Muscle of back (tissue), 3 donors: ENCODE measurements at regions not wholly inside any gene's neighbourhood (a gene's known extent, or its start where the extent isn't known, plus 50 kb on each side); places are given as distances from the start of the nearest gene placed in this dataset.

Experiments
- DNase-seq, 3 donors: peaks; one replicate each; pipeline versions ENCODE4 v3.0.0 to v3.0.0-alpha.2; 2013

GRCh38 chr2:20560011-20560410 lies 90.9 kb downstream of the HS1BP3 start:
- DNase-seq = no peak

DNA sequence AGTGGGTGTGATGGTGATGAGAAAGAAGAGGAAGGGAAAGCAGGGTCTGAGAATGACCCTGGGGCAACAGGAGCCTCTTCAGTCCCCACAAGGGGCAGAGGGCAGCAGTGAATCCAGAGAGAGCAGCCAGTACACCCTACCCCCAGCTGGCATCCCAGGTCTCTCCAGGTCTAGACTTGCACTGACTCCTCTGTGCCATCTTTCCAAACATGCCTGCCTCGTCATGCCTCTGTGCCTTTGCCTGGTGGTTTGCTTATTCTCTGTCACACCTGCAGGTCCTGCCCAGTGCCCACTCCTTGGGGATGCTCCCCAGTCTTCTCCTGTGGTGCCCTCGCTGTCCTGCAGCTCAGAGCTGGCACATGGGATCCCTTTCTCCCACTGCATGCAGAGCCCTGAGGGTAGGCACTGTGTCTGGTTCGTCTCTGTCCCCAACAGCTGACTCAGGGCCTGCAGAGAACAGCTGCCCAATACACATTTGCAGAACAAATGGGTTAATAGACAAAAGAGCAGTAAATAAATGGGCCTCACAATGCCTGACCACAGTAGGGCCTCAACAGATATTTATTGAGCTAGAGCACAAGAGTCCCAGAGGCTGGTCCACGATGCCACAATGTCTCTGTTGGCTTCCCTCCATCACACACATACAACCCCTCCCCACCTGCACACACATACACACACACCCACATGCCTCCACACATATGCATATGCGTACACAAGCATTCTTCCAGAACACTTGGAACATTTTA lies 89.8 kb downstream of the HS1BP3 start:
- no peak for DNase-seq

DNA sequence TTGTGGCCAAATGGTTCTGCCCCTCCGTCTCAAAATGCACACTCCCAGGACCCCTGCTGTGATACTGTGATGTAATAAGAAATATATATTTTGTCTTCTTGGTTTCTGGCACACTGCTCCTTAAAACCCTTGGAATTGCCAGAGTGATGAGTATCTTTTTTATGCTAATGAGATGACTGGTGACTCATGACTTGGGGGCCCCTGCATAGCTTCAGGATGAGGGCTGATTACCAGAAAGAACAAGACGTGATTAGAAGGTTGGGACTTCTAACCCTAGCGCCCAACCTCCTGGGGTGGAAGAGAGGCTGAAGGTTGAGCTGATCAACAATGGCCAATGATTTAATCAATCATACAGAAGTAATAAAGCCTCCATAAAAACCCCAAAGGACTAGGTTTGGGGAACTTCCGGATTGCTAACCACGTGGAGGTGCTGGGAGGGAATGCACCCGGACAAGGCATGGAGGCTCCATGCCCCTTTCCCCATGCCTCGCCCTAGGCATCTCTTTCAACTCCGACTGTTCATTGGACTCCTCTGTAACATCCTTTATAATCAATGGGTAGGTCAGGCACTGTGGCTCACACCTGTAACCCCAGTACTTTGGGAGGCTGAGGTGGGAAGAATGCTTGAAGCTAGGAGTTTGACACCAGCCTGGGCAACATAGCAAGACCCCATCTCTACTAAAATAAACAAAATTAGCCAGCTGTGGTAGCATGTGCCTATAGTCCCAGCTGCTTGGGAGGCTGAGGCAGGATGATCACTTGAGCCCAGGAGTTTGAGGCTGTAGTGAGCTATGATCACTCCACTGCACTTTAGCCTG lies 89.1 kb downstream of the HS1BP3 start:
- peak in 1 of 3 donors; percentile 81 for DNase-seq

- DNase-seq = no peak
Observed at GRCh38 chr2:20562540-20563225, 88.2 kb downstream of the HS1BP3 start.

DNA sequence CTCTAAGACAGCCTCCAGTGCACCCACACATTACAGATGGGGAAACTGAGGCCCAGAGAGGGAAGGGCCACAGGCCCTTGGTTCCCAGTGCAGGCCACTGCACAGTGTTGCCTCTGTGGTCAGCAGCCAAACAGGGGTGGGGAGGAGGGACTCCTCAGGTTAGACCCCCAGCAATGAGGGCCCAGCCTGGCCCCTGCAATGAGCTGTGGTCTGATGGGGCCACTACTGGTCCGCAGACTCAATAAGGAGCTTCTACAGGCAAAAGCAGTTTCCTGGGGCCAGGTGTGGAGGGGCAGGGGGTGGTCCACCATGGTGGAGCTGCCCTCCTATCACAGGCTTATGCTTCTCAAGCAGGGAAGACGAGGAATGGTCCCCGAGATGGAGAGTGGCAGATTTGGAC lies 87.6 kb downstream of the HS1BP3 start:
- DNase-seq = no peak

DNA sequence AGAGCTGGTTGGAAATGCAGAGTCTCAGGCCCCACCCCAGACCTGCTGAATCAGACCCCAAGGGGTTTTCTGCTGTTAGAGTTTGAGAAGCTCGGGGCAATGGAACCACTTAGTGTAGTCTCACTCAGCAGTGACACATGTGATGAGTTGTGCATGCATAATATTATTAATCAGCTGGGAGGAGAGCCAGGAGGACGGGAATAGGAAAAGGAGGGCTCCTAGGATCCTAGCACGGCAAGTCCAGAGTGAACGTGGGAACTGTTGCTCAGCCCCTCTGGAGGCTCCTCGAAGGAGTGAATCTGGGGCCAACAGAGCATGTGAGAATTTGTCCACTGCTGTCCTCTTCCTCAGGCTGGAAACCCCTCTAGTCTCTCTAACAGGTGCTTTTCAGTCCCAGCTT lies 87.1 kb downstream of the HS1BP3 start:
- peak in 1 of 3 donors; percentile 64 for DNase-seq

- DNase-seq = no peak
Observed at GRCh38 chr2:20565101-20565622, 85.7 kb downstream of the HS1BP3 start.

- peak in 2 of 3 donors; percentile 56 to 75 for DNase-seq
Observed at GRCh38 chr2:20565623-20566236, 85.2 kb downstream of the HS1BP3 start.

GRCh38 chr2:20566331-20566730 lies 84.6 kb downstream of the HS1BP3 start:
- DNase-seq = no peak

GRCh38 chr2:20567159-20567925 lies 83.6 kb downstream of the HS1BP3 start:
- DNase-seq = no peak
